B cell (primary cell): ENCODE measurements at regions not wholly inside any gene's neighbourhood (a gene's known extent, or its start where the extent isn't known, plus 50 kb on each side); places are given as distances from the start of the nearest gene placed in this dataset.

Experiments
- ATAC-seq: fragments of 200-7000 bp; cut with Tn5 transposase; one replicate; pipeline ENCODE4 v1.10.0; 2021; ENCODE audit warnings: low read depth, mild to moderate bottlenecking, moderate number of reproducible peaks, moderate library complexity
- CTCF ChIA-PET: fragments of 350-600 bp; sonication (Branson Sonifier 250); formaldehyde crosslinking; loops from one replicate; lab custom pipeline; 2021; ENCODE audit warnings: antibody characterized with exemption, inconsistent platforms; lab: Charles Lee
- POLR2A ChIA-PET: fragments of 350-600 bp; sonication (Branson Sonifier 250); formaldehyde crosslinking; loops from one replicate; lab custom pipeline; 2021; ENCODE audit warnings: antibody characterized with exemption; lab: Charles Lee
- DNase-seq: peaks from one replicate; pipeline ENCODE4 v3.0.0; 2013
- H2AFZ ChIP-seq: 2 replicates; pipeline ENCODE4 v1.6.1; 2012; ENCODE audit warnings: mild to moderate bottlenecking, low read depth, low read length; ENCODE audit not compliant: insufficient read depth, poor library complexity, severe bottlenecking
- H3K27ac ChIP-seq, 2 donors: 1 replicate in 1 of 2; 2 replicates in 1 of 2; pipeline ENCODE4 v1.5.1; 2012 to 2013; ENCODE audit warnings: low read length in 2 of 2, mild to moderate bottlenecking in 2 of 2, moderate library complexity in 1 of 2
- H3K27me3 ChIP-seq, 4 experiments: fragments of 200-600 bp in 1 of 4; sonication (generic) in 1 of 4; replicated peaks in 1 of 4; 1 replicate in 2 of 4; 2 replicates in 2 of 4; pipeline versions ENCODE4 v1.6.1 to v1.7.0; 2013 to 2016; ENCODE audit warnings: low read length in 3 of 4, mild to moderate bottlenecking in 2 of 4, mixed read lengths in 1 of 4, moderate library complexity in 1 of 4; ENCODE audit not compliant: insufficient read depth in 4 of 4, control insufficient read depth in 3 of 4; ENCODE audit errors: control extremely low read depth in 1 of 4
- H3K36me3 ChIP-seq, 2 experiments: replicated peaks in 1 of 2; 1 replicate in 1 of 2; 2 replicates in 1 of 2; pipeline versions ENCODE4 v1.6.1 to v1.7.1; 2013; ENCODE audit warnings: low read length in 1 of 2; ENCODE audit not compliant: insufficient read depth in 2 of 2, control insufficient read depth in 1 of 2; ENCODE audit errors: control extremely low read depth in 1 of 2, extremely low read depth in 1 of 2
- H3K4me1 ChIP-seq, 2 donors: fragments of 200-600 bp in 1 of 2; sonication (generic) in 1 of 2; 1 replicate in 1 of 2; 2 replicates in 1 of 2; pipeline versions ENCODE4 v1.5.1 to v1.6.1; 2013 to 2017; ENCODE audit warnings: low read length in 2 of 2; ENCODE audit not compliant: control insufficient read depth in 2 of 2, insufficient read depth in 2 of 2
- H3K4me2 ChIP-seq: replicated peaks from 2 replicates; pipeline ENCODE3; 2012; ENCODE audit warnings: mild to moderate bottlenecking, low read depth, low read length; ENCODE audit not compliant: poor library complexity, severe bottlenecking
- H3K4me3 ChIP-seq, 5 experiments: fragments of 200-600 bp in 1 of 5; sonication (generic) in 1 of 5; 1 replicate in 3 of 5; 2 replicates in 2 of 5; pipeline versions ENCODE4 v1.5.1 to v1.7.0; 2011 to 2016; ENCODE audit warnings: low read length in 4 of 5, mild to moderate bottlenecking in 4 of 5, low read depth in 2 of 5, control low read depth in 1 of 5, moderate library complexity in 1 of 5; ENCODE audit not compliant: insufficient read depth in 1 of 5; ENCODE audit errors: control extremely low read depth in 1 of 5, extremely low read depth in 1 of 5
- H3K79me2 ChIP-seq: fragments of 200-600 bp; sonication (generic); one replicate; pipeline ENCODE4 v1.6.0; 2016; ENCODE audit warnings: low read length; ENCODE audit not compliant: control insufficient read depth, insufficient read depth
- H3K9ac ChIP-seq: fragments of 200-600 bp; sonication (generic); 2 replicates; pipeline ENCODE4 v1.6.1; 2017; ENCODE audit warnings: mild to moderate bottlenecking, low read length, moderate library complexity
- H3K9me3 ChIP-seq, 3 donors: one replicate each; pipeline versions ENCODE4 v1.6.1 to v1.7.1; 2013; ENCODE audit warnings: low read length in 2 of 3; ENCODE audit not compliant: control insufficient read depth in 2 of 3, insufficient read depth in 1 of 3; ENCODE audit errors: control extremely low read depth in 1 of 3
- H4K20me1 ChIP-seq: 2 replicates; pipeline ENCODE4 v1.6.0; 2012; ENCODE audit warnings: mild to moderate bottlenecking, low read length; ENCODE audit not compliant: insufficient read depth, control insufficient read depth, poor library complexity, severe bottlenecking
- H3K27ac Mint-ChIP-seq: one replicate; pipeline ENCODE4 v1.8.0; 2021; ENCODE audit warnings: mixed read lengths
- H3K27me3 Mint-ChIP-seq: one replicate; pipeline ENCODE4 v1.8.0; 2021; ENCODE audit warnings: mixed read lengths
- H3K4me1 Mint-ChIP-seq: one replicate; pipeline ENCODE4 v1.8.0; 2021; ENCODE audit warnings: mixed read lengths
- H3K4me3 Mint-ChIP-seq: one replicate; pipeline ENCODE4 v1.8.0; 2021; ENCODE audit warnings: mixed read lengths
- H3K9me3 Mint-ChIP-seq: one replicate; pipeline ENCODE4 v1.8.0; 2022; ENCODE audit warnings: mixed read lengths; ENCODE audit not compliant: insufficient read depth
- CTCF ChIP-seq: fragments of 200-600 bp; IDR thresholded peaks from one replicate; pipeline ENCODE4 v1.8.0; 2022; ENCODE audit warnings: antibody characterized with exemption, mild to moderate bottlenecking
- EZH2 ChIP-seq: IDR thresholded peaks from 2 replicates; pipeline ENCODE4 v1.6.1; 2012; ENCODE audit warnings: borderline replicate concordance, low read depth, mild to moderate bottlenecking, moderate library complexity, low read length; ENCODE audit not compliant: insufficient read depth, poor library complexity, severe bottlenecking
- WGBS: methylation state at CpG from one replicate; pipeline ENCODE4 v1.1.5; 2013; ENCODE audit warnings: missing lambda C conversion rate; ENCODE audit not compliant: insufficient coverage; 5-methylcytosine and 5-hydroxymethylcytosine counted together
- intact Hi-C: fragments of 100-400 bp; cut with micrococcal nuclease; formaldehyde crosslinking; loops from one replicate; pipeline ENCODE4 v1.10.0; 2022

DNA sequence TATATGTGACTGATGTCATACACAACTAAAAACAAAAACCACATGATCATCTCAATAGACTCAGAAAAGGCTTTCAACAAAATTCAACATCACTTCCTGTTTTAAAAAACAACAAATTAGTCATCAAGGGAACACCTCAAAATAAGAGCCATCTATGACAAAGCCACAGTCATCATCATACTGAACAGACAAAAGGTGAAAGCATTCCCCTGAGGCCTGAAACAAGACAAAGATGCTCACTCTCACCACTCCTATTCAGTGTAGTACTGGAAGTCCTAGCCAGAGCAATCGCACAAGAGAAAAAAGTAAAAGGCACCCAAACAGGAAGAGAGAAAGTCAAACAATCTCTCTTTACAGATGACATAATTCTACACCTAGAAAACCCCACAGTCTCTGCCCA, 893.5 kb upstream of the EDIL3 start:
- Histone ChIP-seq H3K27ac (no peak overlapping the region), H3K36me3 (no peaks in the 10 kb centered on the region), H3K27me3 (no peaks in the 10 kb centered on the region), H3K9me3 (no peaks in the 10 kb centered on the region), H3K4me2 (no peak overlapping the region), H3K9ac (no peak overlapping the region), H4K20me1 (no peaks in the 10 kb centered on the region), H2AFZ (no peak overlapping the region), H3K4me1 (no peaks in the 10 kb centered on the region), H3K4me3 (no peak overlapping the region), H3K79me2 (no peaks in the 10 kb centered on the region)
- no peak for TF ChIP-seq CTCF
- no peak for TF ChIP-seq EZH2
- intact Hi-C loops = no loop called here
- no peak for DNase-seq
- ChIA-PET POLR2A (no interaction called here), CTCF (no interaction called here)
- WGBS = no CpG with 5 or more reads among the region's 1 CpG
- peaks cover 3% of the 10 kb centered on the region for H3K9me3 Mint-ChIP-seq
- H3K27me3 Mint-ChIP-seq = no peaks in the 10 kb centered on the region
- H3K4me1 Mint-ChIP-seq = no peaks in the 10 kb centered on the region
- no peak overlapping the region for H3K4me3 Mint-ChIP-seq
- ATAC-seq = no peak
- H3K27ac Mint-ChIP-seq = no peak overlapping the region

- no peak overlapping the region for H3K4me3 ChIP-seq
- H3K36me3 ChIP-seq = no peaks in the 10 kb centered on the region
- H3K4me2 ChIP-seq = no peak overlapping the region
- ATAC-seq (no peak), DNase-seq (no peak)
- no peaks in the 10 kb centered on the region for H3K27me3 ChIP-seq
- no peaks in the 10 kb centered on the region for H3K4me1 Mint-ChIP-seq
- intact Hi-C loops = no loop called here
- H3K27ac ChIP-seq = no peak overlapping the region
- no peak overlapping the region for H3K27ac Mint-ChIP-seq
- no peaks in the 10 kb centered on the region for H3K27me3 Mint-ChIP-seq
- ChIA-PET POLR2A (no interaction called here), CTCF (no interaction called here)
- H3K9me3 ChIP-seq = peaks cover 0 to 4% (median 0%) of the 10 kb centered on the region in 3 donors
- H4K20me1 ChIP-seq = no peaks in the 10 kb centered on the region
- TF ChIP-seq CTCF (no peak), EZH2 (no peak)
- WGBS = 92% methylated on average over 2 of the region's 3 CpGs
- no peak overlapping the region for H3K9ac ChIP-seq
- H3K9me3 Mint-ChIP-seq = peaks cover 2% of the 10 kb centered on the region
- no peak overlapping the region for H3K4me3 Mint-ChIP-seq
- H2AFZ ChIP-seq = no peak overlapping the region
- H3K79me2 ChIP-seq = no peaks in the 10 kb centered on the region
- no peaks in the 10 kb centered on the region for H3K4me1 ChIP-seq
Observed at GRCh38 chr5:85288914-85289313, 904.2 kb upstream of the EDIL3 start.
